GOT3 (cell line): ENCODE measurements at regions not wholly inside any gene's neighbourhood (a gene's known extent, or its start where the extent isn't known, plus 50 kb on each side); places are given as distances from the start of the nearest gene placed in this dataset.

Experiments
- DNase-seq: peaks from one replicate; lab custom pipeline; 2025; ENCODE audit warnings: mixed read lengths; lab: John Stamatoyannopoulos, UW

GRCh38 chr18:56083523-56084287 lies 495.7 kb upstream of the TCF4 start:
- DNase-seq: no peak

- DNase-seq: no peak
Measured at GRCh38 chr18:56083097-56083521, 495.1 kb upstream of the TCF4 start.

GRCh38 chr18:56076723-56077122 lies 488.7 kb upstream of the TCF4 start:
- DNase-seq: no peak

GRCh38 chr18:56068701-56069100 lies 480.7 kb upstream of the TCF4 start:
- DNase-seq: no peak

- DNase-seq: no peak
Measured at GRCh38 chr18:56067969-56068671, 480.1 kb upstream of the TCF4 start.

GRCh38 chr18:56067214-56067894 lies 479.4 kb upstream of the TCF4 start:
- DNase-seq: no peak

GRCh38 chr18:56066524-56067213 lies 478.7 kb upstream of the TCF4 start:
- no peak for DNase-seq

GRCh38 chr18:56065086-56065485 lies 477.1 kb upstream of the TCF4 start:
- no peak for DNase-seq

GRCh38 chr18:56062931-56063330 lies 474.9 kb upstream of the TCF4 start:
- DNase-seq: no peak

GRCh38 chr18:56060967-56061541 lies 473.1 kb upstream of the TCF4 start:
- DNase-seq: no peak

GRCh38 chr18:56052202-56052601 lies 464.2 kb upstream of the TCF4 start:
- DNase-seq: no peak

- no peak for DNase-seq
Measured at GRCh38 chr18:56044239-56044638, 456.2 kb upstream of the TCF4 start.

- no peak for DNase-seq
Measured at GRCh38 chr18:56043641-56044061, 455.7 kb upstream of the TCF4 start.

- DNase-seq: no peak
Measured at GRCh38 chr18:56042915-56043536, 455.0 kb upstream of the TCF4 start.

GRCh38 chr18:56038171-56039030 lies 450.4 kb upstream of the TCF4 start:
- DNase-seq: no peak

- DNase-seq: no peak
Measured at GRCh38 chr18:56036741-56037140, 448.7 kb upstream of the TCF4 start.

GRCh38 chr18:56035546-56035945 lies 447.6 kb upstream of the TCF4 start:
- DNase-seq: no peak

- DNase-seq: no peak
Measured at GRCh38 chr18:56034949-56035348, 447.0 kb upstream of the TCF4 start.

- DNase-seq: no peak
Measured at GRCh38 chr18:56030060-56030459, 442.1 kb upstream of the TCF4 start.

GRCh38 chr18:56028514-56028913 lies 440.5 kb upstream of the TCF4 start:
- no peak for DNase-seq

GRCh38 chr18:56026509-56026908 lies 438.5 kb upstream of the TCF4 start:
- no peak for DNase-seq
